Fibroblast of villous mesenchyme (primary cell): ENCODE measurements at regions not wholly inside any gene's neighbourhood (a gene's known extent, or its start where the extent isn't known, plus 50 kb on each side); places are given as distances from the start of the nearest gene placed in this dataset.

Experiments
- DNase-seq: peaks from one replicate; pipeline ENCODE4 v3.0.0-alpha.2; 2010; ENCODE audit warnings: low read depth
- H3K4me3 ChIP-seq: 2 replicates; pipeline ENCODE4 v1.5.1; 2011; ENCODE audit warnings: low read depth, mild to moderate bottlenecking, low read length
- TF ChIP-seq, protein P1 (sequence below): IDR thresholded peaks from 2 replicates; pipeline ENCODE4 v1.5.1; 2012; ENCODE audit warnings: low read depth, mild to moderate bottlenecking, low read length; ENCODE audit not compliant: insufficient read depth

- DNase-seq, result no peak
- TF ChIP-seq, protein P1, sequence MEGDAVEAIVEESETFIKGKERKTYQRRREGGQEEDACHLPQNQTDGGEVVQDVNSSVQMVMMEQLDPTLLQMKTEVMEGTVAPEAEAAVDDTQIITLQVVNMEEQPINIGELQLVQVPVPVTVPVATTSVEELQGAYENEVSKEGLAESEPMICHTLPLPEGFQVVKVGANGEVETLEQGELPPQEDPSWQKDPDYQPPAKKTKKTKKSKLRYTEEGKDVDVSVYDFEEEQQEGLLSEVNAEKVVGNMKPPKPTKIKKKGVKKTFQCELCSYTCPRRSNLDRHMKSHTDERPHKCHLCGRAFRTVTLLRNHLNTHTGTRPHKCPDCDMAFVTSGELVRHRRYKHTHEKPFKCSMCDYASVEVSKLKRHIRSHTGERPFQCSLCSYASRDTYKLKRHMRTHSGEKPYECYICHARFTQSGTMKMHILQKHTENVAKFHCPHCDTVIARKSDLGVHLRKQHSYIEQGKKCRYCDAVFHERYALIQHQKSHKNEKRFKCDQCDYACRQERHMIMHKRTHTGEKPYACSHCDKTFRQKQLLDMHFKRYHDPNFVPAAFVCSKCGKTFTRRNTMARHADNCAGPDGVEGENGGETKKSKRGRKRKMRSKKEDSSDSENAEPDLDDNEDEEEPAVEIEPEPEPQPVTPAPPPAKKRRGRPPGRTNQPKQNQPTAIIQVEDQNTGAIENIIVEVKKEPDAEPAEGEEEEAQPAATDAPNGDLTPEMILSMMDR, result no peak
- no peak overlapping the region for H3K4me3 ChIP-seq
Observed at GRCh38 chr3:66747696-66748095, 246.9 kb upstream of the LRIG1 start.

DNA sequence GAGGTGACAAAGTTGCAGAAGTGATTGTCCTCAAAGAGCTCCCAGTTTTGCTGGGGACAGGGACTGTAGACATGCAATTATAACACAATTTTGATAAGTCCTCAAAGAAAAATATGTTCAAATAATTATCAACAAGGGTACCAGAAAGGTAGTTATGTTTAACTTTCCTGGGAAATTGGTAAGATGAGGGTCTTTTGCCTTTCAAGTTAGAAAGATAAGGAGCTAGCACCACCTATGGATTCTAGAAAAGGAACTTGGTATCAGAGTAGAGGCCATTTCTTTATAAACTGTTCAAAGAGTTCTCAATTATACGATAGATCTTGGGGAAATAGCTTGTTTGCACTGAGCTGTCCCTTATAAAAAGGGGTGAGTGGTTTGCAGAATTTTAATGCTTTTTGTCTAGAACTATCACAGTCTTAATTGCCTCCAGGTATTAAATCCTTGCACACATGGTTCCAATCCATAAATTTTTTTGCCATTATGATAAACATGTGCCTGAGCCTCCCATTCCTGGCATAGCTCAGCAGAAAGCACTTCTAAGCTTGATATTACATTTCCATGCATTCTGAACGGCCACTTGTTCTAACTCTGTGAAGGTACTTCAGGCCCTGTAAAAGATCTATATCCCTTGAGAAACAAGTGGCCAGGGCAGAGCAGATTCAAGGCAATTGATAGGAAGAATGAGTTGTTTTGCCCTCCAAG is 247.5 kb upstream of the LRIG1 start:
- DNase-seq, result no peak
- H3K4me3 ChIP-seq, result no peak overlapping the region
- TF ChIP-seq, protein P1, result no peak

DNA sequence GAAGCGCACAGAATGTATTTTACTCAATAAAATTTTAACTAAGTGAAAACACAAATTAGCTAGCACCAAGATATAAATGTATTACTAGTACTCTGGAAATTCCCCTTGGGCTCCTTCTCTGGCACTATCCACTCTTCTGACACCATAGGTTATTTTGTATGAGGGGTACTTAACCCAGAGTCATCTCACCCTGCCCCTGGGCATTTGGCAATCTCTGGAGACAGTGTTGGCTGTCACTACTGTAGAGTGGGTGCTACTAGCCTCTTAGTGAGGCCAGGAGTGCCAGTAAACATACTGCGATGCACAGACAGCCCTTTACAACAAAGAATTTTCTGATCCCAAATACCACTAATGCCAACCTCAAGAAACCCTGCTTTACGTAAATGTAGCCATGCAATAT is 246.3 kb upstream of the KBTBD8 start:
- DNase-seq, result no peak
- H3K4me3 ChIP-seq, result no peak overlapping the region
- TF ChIP-seq, protein P1, result no peak

DNA sequence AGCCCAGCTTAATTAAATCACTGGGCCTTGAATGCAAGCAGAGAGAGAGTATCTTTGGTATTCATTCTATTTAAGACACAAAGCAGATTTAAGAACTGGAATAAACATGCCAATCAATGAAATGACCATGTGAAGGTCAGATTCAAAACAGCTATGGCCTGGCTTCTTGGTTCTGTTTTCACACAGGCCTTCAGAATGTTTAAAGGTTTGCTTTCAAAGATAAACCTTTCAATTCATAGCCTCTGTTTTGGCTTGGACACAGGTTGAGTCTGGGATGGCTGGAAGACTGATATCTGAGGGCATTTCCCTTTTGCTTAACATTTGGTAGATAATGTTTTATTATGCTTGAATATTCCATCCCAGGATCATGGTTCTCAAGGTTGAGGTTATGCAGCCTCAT is 244.4 kb upstream of the KBTBD8 start:
- no peak overlapping the region for H3K4me3 ChIP-seq
- TF ChIP-seq, protein P1, result no peak
- DNase-seq, result no peak

- no peak for DNase-seq
- TF ChIP-seq, protein P1, result no peak
- no peak overlapping the region for H3K4me3 ChIP-seq
Observed at GRCh38 chr3:66754613-66755012, 243.5 kb upstream of the KBTBD8 start.

DNA sequence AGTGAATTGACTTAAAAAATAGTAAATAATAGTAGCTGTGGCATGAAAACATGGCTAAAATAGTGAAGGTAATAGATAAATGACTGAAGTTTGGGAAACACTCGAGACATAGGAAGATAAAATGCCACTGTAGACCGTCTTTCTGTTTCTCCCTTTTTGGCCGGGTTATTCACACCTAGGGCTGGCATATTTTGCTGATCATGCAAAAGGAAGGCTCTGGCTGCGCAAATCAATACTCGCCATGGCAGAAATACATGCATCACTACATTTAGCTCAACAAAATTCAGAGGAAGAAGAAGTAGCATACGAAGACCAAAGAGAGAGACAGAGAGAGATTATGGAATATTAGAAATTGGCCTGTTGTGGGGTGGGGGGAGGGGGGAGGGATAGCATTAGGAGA is 242.2 kb upstream of the KBTBD8 start:
- DNase-seq, result no peak
- TF ChIP-seq, protein P1, result no peak
- no peak overlapping the region for H3K4me3 ChIP-seq
